K562 (cell line): ENCODE measurements at regions not wholly inside any gene's neighbourhood (a gene's known extent, or its start where the extent isn't known, plus 50 kb on each side); places are given as distances from the start of the nearest gene placed in this dataset.

Experiments used
- ATAC-seq: fragments of 200-7000 bp; cut with Tn5 transposase; 3 replicates; pipeline ENCODE4 v1.9.1; 2020; ENCODE audit warnings: moderate library complexity
- BruUV-seq: library from RNA; stranded (reverse); fragments of 400-500 nt; replicated peaks from 2 replicates; lab custom pipeline; 2021; lab: Mats Ljungman, UMichigan
- CTCF ChIA-PET: fragments of 300-600 bp; formaldehyde crosslinking; extraction: SDS; loops from one replicate; lab custom pipeline; 2021; ENCODE audit warnings: low intra/inter-chr PET ratio; lab: Yijun Ruan, JAX
- POLR2A ChIA-PET: fragments of 300-600, 350-650 bp; sonication (Branson Sonifier 250); formaldehyde crosslinking; extraction: SDS; loops from one replicate; lab custom pipeline; 2021; ENCODE audit warnings: antibody characterized with exemption, inconsistent platforms; lab: Yijun Ruan, JAX
- DNase-seq, 4 experiments: peaks; one replicate each; pipeline versions ENCODE4 v3.0.0 to v3.0.0-alpha.2; 2011 to 2018; ENCODE audit warnings: low spot score in 3 of 4, mixed read lengths in 3 of 4; ENCODE audit errors: extremely low read depth in 1 of 4
- FAIRE-seq: peaks from 2 replicates; lab custom pipeline; 2011; peaks lifted over from hg19 to GRCh38; lab: Jason Lieb, UNC
- H2AFZ ChIP-seq: 2 replicates; pipeline ENCODE4 v1.6.0; 2011; ENCODE audit warnings: low read depth, low read length, control low read depth, inconsistent platforms
- H3K27ac ChIP-seq: fragments of 200-600 bp; 3 replicates; pipeline ENCODE4 v1.8.0; 2011; ENCODE audit warnings: low read depth, mild to moderate bottlenecking, control low read depth, inconsistent platforms, low read length, moderate library complexity, mixed read lengths; ENCODE audit errors: extremely low read depth
- H3K27me3 ChIP-seq, 2 experiments: fragments of 300-600 bp in 1 of 2; 2 replicates in 1 of 2; 3 replicates in 1 of 2; pipeline versions ENCODE4 v1.6.0 to v1.8.0; 2011; ENCODE audit warnings: inconsistent platforms in 2 of 2, low read length in 2 of 2, mild to moderate bottlenecking in 1 of 2, mixed read lengths in 1 of 2, moderate library complexity in 1 of 2; ENCODE audit not compliant: control insufficient read depth in 2 of 2, insufficient read depth in 2 of 2
- H3K36me3 ChIP-seq: fragments of 300-600 bp; 3 replicates; pipeline ENCODE4 v1.8.0; 2011; ENCODE audit warnings: mild to moderate bottlenecking, low read length, inconsistent platforms; ENCODE audit not compliant: control insufficient read depth, insufficient read depth
- H3K4me1 ChIP-seq, 2 experiments: fragments of 200-600 bp in 1 of 2; replicated peaks in 1 of 2; 2 replicates in 1 of 2; 3 replicates in 1 of 2; pipeline versions ENCODE4 v1.5.1 to v1.8.0; 2011; ENCODE audit warnings: inconsistent platforms in 2 of 2, low read length in 2 of 2, mild to moderate bottlenecking in 1 of 2, mixed read lengths in 1 of 2, moderate library complexity in 1 of 2; ENCODE audit not compliant: control insufficient read depth in 2 of 2, insufficient read depth in 2 of 2
- H3K4me2 ChIP-seq: 2 replicates; pipeline ENCODE4 v1.6.1; 2011; ENCODE audit warnings: low read length, control low read depth, inconsistent platforms, mixed read lengths; ENCODE audit not compliant: insufficient read depth
- H3K4me3 ChIP-seq: fragments of 200-600 bp; sonication (generic), shearing (Covaris generic); 2 replicates; pipeline ENCODE4 v1.5.1; 2016; ENCODE audit warnings: control low read depth, inconsistent platforms
- H3K79me2 ChIP-seq: fragments of 200-600 bp; 3 replicates; pipeline ENCODE4 v1.8.0; 2011; ENCODE audit warnings: low read length, inconsistent platforms; ENCODE audit not compliant: control insufficient read depth, insufficient read depth
- H3K9ac ChIP-seq, 2 experiments: 2 replicates each; pipeline versions ENCODE4 v1.6.0 to v1.6.1; 2011; ENCODE audit warnings: low read depth in 2 of 2, low read length in 2 of 2, control low read depth in 1 of 2, inconsistent platforms in 1 of 2, mild to moderate bottlenecking in 1 of 2, mixed read lengths in 1 of 2; ENCODE audit not compliant: insufficient read depth in 1 of 2
- H3K9me1 ChIP-seq: one replicate; pipeline ENCODE4 v1.6.0; 2011; ENCODE audit warnings: inconsistent platforms, mild to moderate bottlenecking, low read length, moderate library complexity; ENCODE audit not compliant: control insufficient read depth, insufficient read depth
- H3K9me3 ChIP-seq: replicated peaks from 2 replicates; pipeline ENCODE4 v1.5.1; 2011; ENCODE audit warnings: low read depth, low read length, inconsistent platforms; ENCODE audit not compliant: control insufficient read depth, insufficient read depth
- H4K20me1 ChIP-seq: replicated peaks from 2 replicates; pipeline ENCODE4 v1.6.1; 2011; ENCODE audit warnings: low read length, inconsistent platforms, mixed read lengths; ENCODE audit not compliant: control insufficient read depth, insufficient read depth
- CBFA2T3 ChIP-seq: fragments of 450-650 bp; IDR thresholded peaks from 2 replicates; pipeline ENCODE4 v1.6.1; 2017
- DDX20 ChIP-seq: fragments of 450-650 bp; IDR thresholded peaks from 2 replicates; pipeline ENCODE4 v1.6.1; 2016; ENCODE audit warnings: missing genetic modification characterization, low read depth, mild to moderate bottlenecking, missing compliant biosample characterization, moderate library complexity
- DNMT1 ChIP-seq: fragments of 450-650 bp; IDR thresholded peaks from 2 replicates; pipeline ENCODE4 v1.6.1; 2016; ENCODE audit warnings: antibody characterized with exemption, mild to moderate bottlenecking
- GTF2F1 ChIP-seq: IDR thresholded peaks from 2 replicates; pipeline ENCODE4 v1.6.1; 2011; ENCODE audit warnings: low read depth, low read length, improper control_type of control experiment
- HMG20A ChIP-seq: fragments of 450-650 bp; formaldehyde crosslinking; conservative IDR thresholded peaks from 2 replicates; pipeline ENCODE4 v1.4.0; 2020; ENCODE audit warnings: mild to moderate bottlenecking, mixed read lengths
- KLF16 ChIP-seq: IDR thresholded peaks from 2 replicates; pipeline ENCODE4 v1.6.1; 2016; ENCODE audit warnings: antibody characterized with exemption
- LCOR ChIP-seq: sonication (generic); formaldehyde crosslinking; IDR thresholded peaks from 2 replicates; pipeline ENCODE4 v1.8.0; 2022; ENCODE audit warnings: mild to moderate bottlenecking, missing genetic modification reagents
- MTA3 ChIP-seq: fragments of 450-650 bp; formaldehyde crosslinking; IDR thresholded peaks from 2 replicates; pipeline ENCODE4 v1.6.1; 2017; ENCODE audit warnings: mild to moderate bottlenecking, borderline replicate concordance
- SRSF7 ChIP-seq: fragments of 200-400 bp; formaldehyde crosslinking; optimal IDR thresholded peaks from 2 replicates; pipeline ENCODE3; 2017; ENCODE audit warnings: mild to moderate bottlenecking, low read depth, low read length
- TARDBP ChIP-seq: fragments of 450-650 bp; IDR thresholded peaks from 2 replicates; pipeline ENCODE4 v1.6.1; 2016
- THRA ChIP-seq: fragments of 450-650 bp; IDR thresholded peaks from 2 replicates; pipeline ENCODE4 v1.6.1; 2017; ENCODE audit warnings: mild to moderate bottlenecking, moderate library complexity
- ZKSCAN8 ChIP-seq: fragments of 200-800 bp; sonication (Bioruptor generic); IDR thresholded peaks from 2 replicates; pipeline ENCODE4 v1.6.1; 2016; ENCODE audit warnings: missing genetic modification characterization, missing compliant biosample characterization
- ZNF133 ChIP-seq: fragments of 250-450 bp; sonication (Bioruptor Pico); IDR thresholded peaks from 2 replicates; pipeline ENCODE4 v1.4.0; 2020; ENCODE audit warnings: mild to moderate bottlenecking
- ZNF143 ChIP-seq: sonication (generic); formaldehyde crosslinking; IDR thresholded peaks from 2 replicates; pipeline ENCODE4 v1.9.0; 2022; ENCODE audit warnings: mild to moderate bottlenecking, missing genetic modification reagents
- ZNF584 ChIP-seq: fragments of 200-800 bp; sonication (Bioruptor generic); IDR thresholded peaks from 2 replicates; pipeline ENCODE4 v1.6.1; 2016; ENCODE audit warnings: low read depth, mild to moderate bottlenecking, missing genetic modification characterization, missing compliant biosample characterization
- ZNF778 ChIP-seq: fragments of 450-650 bp; formaldehyde crosslinking; IDR thresholded peaks from 2 replicates; pipeline ENCODE4 v1.4.0; 2020; ENCODE audit warnings: mild to moderate bottlenecking, moderate library complexity
- WGBS: fragments of 100-300 bp; shearing (Covaris generic); methylation state at CpG from one replicate; pipeline ENCODE4 v1.1.6; 2016; ENCODE audit warnings: low coverage, mixed read lengths; ENCODE audit not compliant: insufficient coverage; ENCODE audit errors: missing lambda C conversion rate; 5-methylcytosine and 5-hydroxymethylcytosine counted together
- in situ Hi-C: fragments of 300-500 bp; cut with MboI; formaldehyde crosslinking; loops from 4 replicates; pipeline ENCODE4 v1.15.0; 2018; ENCODE audit warnings: inconsistent platforms, mixed read lengths
- intact Hi-C: fragments of 100-400 bp; cut with micrococcal nuclease; formaldehyde crosslinking; loops from 2 replicates; pipeline ENCODE4 v1.14.2; 2022
- TF ChIP-seq, protein P1 (sequence below): fragments of 450-650 bp; IDR thresholded peaks from 2 replicates; pipeline ENCODE4 v1.6.1; 2016; ENCODE audit warnings: mild to moderate bottlenecking

GRCh38 chr5:136423944-136424606 is 58.7 kb upstream of the TRPC7 start:
- in situ Hi-C loops = loop anchor here (10.0 kb wide), 1 partner anchor 179 kb away; no protein-coding TSS in a partner anchor
- DNase-seq (no peak), ATAC-seq (no peak), FAIRE-seq (no peak)
- no peaks in the 10 kb centered on the region for H4K20me1 ChIP-seq
- 0% methylated on average over 2 of the region's 2 CpGs for WGBS
- no peak overlapping the region for H3K4me3 ChIP-seq
- H3K36me3 ChIP-seq = no peaks in the 10 kb centered on the region
- no peaks in the 10 kb centered on the region for H3K79me2 ChIP-seq
- intact Hi-C loops = no loop called here
- no peaks in the 10 kb centered on the region for H3K4me1 ChIP-seq
- H3K9ac ChIP-seq = no peak overlapping the region
- peaks cover 4 to 6% of the 10 kb centered on the region in 2 experiments; a peak in 4 of 5 replicates for H3K27me3 ChIP-seq
- no peak overlapping the region for H3K4me2 ChIP-seq
- ChIA-PET CTCF (no interaction called here), POLR2A (interaction anchor here (0.6 to 1.0 kb wide), 2 partner anchors 21 to 113 kb away, joined by 3 read pairs; no protein-coding TSS in a partner anchor)
- no peak overlapping the region for H2AFZ ChIP-seq
- H3K9me1 ChIP-seq = no peaks in the 10 kb centered on the region
- no peaks in the 10 kb centered on the region for H3K9me3 ChIP-seq
- no TSS peak for BruUV-seq
- no peak overlapping the region for H3K27ac ChIP-seq
- TF ChIP-seq ZKSCAN8 (CRISPR knock-in tag) = no peak
- no peak for TF ChIP-seq DNMT1
- no peak for TF ChIP-seq HMG20A (CRISPR knock-in tag)
- TF ChIP-seq ZNF584 (CRISPR knock-in tag) = no peak
- no peak for TF ChIP-seq ZNF143 (CRISPR knock-in tag)
- TF ChIP-seq GTF2F1 = no peak
- TF ChIP-seq KLF16 = no peak
- no peak for TF ChIP-seq ZNF778 (CRISPR knock-in tag)
- TF ChIP-seq ZNF133 = no peak
- TF ChIP-seq, protein P1, sequence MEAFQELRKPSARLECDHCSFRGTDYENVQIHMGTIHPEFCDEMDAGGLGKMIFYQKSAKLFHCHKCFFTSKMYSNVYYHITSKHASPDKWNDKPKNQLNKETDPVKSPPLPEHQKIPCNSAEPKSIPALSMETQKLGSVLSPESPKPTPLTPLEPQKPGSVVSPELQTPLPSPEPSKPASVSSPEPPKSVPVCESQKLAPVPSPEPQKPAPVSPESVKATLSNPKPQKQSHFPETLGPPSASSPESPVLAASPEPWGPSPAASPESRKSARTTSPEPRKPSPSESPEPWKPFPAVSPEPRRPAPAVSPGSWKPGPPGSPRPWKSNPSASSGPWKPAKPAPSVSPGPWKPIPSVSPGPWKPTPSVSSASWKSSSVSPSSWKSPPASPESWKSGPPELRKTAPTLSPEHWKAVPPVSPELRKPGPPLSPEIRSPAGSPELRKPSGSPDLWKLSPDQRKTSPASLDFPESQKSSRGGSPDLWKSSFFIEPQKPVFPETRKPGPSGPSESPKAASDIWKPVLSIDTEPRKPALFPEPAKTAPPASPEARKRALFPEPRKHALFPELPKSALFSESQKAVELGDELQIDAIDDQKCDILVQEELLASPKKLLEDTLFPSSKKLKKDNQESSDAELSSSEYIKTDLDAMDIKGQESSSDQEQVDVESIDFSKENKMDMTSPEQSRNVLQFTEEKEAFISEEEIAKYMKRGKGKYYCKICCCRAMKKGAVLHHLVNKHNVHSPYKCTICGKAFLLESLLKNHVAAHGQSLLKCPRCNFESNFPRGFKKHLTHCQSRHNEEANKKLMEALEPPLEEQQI = no peak
- TF ChIP-seq MTA3 = no peak
- no peak for TF ChIP-seq LCOR (CRISPR knock-in tag)
- TF ChIP-seq TARDBP = no peak
- TF ChIP-seq SRSF7 = no peak
- no peak for TF ChIP-seq THRA
- TF ChIP-seq DDX20 (tag) = no peak
- no peak for TF ChIP-seq CBFA2T3
